HG02798 (cell line): ENCODE measurements at regions not wholly inside any gene's neighbourhood (a gene's known extent, or its start where the extent isn't known, plus 50 kb on each side); places are given as distances from the start of the nearest gene placed in this dataset.

ENCODE experiments used
- ATAC-seq: cut with Tn5 transposase; IDR thresholded peaks from one replicate; pipeline ENCODE4 v1.9.1; 2021; ENCODE audit warnings: mild to moderate bottlenecking; ENCODE audit not compliant: unreplicated experiment, poor library complexity

DNA sequence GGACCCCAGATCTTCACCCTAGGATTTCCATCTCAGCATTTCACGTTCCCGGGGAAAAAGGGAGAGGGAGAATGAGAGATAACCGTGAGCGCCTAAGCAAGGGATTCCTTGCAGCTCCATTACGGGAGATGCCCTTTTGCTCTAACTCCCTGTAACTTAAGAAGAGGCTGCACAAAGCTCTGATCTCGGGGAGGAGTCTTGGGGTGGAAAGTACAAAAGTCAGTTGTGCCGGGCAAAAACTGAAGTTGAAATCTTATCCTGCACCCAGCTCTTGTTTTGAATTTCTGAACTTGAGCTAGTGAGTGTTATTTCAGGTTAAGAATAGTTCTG lies 256.4 kb upstream of the SOX21 start:
- no peak for ATAC-seq

DNA sequence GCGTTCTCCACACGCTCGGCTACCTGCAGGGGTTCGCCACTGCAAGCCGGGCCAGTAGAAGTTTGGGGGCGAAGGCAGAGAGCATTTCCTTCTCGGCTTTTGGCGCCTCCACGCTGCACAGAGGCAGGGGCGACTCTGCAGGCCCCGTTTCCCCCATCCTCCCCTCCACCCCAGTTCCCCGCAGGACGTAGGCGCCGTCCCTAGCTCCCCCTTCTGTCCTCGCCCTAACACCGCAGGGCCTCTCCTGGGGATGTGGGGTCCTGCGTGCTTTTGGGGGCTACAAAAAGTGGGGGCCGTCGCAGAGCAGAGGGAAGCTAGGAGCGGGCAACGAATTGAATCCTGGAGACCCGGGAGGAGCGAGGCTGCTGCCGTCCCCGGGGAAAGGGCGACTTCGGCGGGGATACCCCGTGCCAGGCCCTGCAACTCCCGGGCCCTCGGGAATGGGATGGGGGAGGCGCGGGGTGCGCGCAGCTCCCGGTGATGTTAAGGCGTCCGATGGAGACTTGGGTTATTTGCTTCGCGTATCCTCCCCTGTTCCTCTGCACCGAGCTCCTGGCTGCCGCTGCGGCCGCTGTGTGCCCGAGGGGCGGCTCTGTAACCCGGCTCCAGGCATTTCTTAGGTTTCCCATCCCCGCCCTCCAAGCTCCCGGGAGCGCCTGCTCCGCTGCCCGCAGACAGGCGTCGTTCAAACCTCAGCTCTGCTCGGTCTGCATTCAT lies 255.9 kb upstream of the SOX21 start:
- ATAC-seq, result peak; percentile 6

DNA sequence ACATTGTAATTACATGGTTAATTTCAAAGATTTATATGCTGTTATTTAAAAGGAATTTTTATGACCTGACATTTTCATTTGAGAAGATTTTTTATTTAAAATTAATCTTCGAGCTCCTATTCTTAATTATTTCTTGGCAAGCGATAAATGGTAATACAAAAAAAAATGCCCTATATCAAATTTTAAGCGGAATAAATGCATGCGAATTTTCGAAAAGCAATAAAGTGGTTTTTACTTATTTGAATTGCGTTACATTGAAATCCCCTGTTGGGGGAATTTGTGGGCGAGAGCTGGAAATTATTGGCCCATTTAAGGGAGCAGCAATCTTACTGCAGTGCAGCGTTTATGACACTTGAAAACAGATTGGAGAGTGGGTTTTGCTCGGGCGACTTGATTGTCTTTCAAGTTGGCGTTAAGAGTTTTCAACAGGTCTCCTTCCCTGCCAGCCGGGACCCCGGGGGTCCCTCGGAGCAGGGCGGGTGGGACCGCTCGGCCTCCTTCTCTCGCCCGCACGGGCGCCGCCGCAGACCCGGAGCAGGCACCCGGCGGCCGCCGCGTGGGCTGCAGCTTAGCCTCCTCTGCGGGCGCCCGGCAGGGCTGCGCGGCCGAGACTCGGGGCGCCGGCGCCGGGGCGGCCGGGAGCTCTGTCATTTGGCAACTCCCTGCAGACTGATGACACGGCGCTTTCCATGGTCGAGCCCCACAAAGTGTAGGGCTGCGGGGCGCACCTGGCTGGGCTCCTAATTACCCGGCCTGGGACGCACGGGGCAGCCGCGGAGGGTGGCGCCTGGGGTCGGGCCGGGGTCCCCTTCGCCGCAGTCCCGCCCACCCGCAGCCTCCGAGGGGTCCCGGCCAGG lies 255.1 kb upstream of the SOX21 start:
- ATAC-seq, result peak; percentile 63

DNA sequence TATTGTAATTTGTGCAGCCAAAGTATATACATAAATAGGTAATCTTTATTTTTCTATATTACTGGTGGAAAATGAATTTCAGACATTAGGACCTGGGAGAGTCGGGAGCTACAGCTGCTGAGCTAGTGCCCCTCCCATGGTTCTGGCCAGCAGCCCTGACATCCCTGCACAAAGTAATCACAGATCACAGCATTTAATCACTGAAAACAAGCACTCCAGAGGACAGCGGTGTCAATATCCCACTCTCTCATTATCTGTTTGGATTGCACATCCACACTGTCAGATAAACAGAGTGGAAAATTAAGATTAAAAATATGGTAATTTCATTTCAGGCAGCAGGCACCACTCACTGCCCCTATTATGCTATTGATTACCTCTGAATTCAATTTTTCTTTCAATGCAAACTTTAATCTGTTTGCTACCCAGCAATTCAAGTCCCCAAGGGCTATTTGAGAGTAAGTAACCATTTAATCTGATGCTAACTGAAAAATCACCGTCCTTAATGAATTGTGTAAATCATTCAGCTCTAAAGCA lies 254.1 kb upstream of the SOX21 start:
- no peak for ATAC-seq

DNA sequence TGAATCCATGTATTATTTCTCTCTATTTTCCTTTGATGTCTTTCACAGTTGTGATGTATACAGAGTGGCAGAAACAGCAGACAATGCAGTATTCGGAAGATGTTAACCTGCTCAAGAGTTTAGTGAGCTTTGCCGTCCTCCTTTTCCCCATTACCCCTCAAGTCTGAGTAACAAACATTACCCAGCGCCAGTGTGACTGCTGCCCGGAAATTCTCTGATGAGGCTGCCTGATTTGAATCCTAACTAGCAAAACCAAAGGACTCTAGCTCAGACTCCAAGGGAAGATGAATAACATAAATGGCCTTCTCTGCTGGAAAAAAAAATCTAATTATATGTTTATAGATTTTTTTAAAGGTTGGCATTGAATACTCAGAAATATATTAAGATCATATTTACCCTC lies 247.3 kb upstream of the SOX21 start:
- no peak for ATAC-seq

DNA sequence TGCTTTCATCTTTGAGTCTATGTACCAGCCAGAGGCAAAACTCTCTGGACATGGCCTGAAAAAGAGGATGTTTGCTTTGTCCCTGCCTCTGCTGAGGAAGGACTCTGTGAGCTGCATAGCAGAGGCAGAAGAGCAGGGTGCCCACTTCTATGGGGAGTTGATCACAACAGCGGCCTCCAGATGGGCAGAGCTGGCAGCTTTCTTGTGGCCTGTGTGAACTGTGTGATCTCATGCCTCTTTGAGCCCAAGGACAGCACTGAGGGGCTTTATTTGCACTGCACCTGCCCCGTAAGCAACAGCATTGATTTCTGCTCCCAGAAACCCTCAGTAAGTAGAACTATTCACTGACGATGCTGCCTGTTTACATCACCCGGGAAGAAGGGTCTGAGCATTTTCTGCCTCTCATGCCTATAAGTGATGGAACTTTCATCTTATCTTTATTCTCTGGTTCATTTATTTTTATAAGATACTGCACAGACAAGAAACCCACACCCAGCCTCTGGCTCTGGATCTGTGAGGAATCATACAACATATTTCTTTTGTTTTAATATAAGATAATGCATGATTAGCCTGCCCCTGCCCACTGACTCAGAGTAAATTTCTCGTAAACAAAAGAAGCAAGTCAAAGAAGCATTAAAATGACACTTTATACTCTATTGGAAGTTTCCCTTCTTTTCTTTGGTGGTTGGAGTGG lies 244.2 kb upstream of the SOX21 start:
- ATAC-seq, result no peak

DNA sequence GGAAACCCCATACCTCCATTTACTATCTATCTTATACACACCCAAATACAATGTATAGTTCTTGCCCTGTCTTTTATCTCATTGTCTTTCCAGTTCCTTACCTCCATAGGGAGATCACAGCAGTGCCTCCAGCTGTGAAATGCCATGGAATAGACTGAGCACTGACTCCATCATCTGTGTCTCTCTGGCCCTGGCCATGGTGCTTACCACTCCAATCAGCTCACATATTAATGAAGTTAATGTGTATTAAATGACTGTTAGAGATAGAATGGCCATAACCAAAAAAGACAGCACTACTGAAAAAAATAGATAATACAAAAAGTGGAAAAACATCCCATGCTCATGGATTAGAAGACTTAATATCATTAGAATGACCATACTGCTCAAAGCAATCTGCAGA lies 240.4 kb upstream of the SOX21 start:
- no peak for ATAC-seq

DNA sequence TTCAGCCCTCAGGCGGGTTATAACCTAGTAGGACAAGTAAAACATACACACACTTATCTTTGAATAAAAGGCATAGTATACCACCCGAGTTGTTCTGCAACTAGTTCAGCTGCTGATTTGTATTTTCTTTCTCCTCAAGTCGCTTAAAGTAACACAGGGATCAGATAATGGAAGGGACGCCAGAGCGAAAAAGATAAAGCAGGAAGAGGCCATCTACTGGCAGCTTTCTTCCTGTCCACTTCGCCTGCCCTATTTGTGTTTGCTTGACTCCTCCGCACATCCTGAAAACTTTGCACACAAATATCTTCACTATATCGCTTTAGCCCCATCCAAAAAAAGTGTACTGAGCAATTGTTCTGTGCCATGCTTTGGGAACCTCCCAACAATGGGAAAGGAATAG lies 238.0 kb upstream of the SOX21 start:
- ATAC-seq, result no peak

DNA sequence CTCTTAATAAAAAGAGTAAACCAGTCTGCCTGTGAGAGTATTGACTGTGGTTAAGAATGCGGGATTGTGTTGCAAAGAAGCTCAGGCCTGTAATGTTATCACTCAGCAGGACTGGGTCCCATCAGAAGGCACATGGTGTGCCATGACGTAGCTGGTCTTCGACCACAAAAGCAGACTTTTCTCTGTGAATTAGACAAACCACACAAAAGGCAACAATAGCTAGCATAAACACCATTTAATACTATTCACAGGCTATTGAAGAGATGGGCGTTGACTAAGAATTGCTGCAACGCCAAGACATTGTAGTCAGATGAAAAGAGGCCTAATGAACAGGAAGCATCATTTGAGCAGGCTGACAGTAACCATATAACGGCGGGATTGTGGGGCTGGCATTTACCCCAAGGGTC lies 235.6 kb upstream of the SOX21 start:
- ATAC-seq, result no peak

DNA sequence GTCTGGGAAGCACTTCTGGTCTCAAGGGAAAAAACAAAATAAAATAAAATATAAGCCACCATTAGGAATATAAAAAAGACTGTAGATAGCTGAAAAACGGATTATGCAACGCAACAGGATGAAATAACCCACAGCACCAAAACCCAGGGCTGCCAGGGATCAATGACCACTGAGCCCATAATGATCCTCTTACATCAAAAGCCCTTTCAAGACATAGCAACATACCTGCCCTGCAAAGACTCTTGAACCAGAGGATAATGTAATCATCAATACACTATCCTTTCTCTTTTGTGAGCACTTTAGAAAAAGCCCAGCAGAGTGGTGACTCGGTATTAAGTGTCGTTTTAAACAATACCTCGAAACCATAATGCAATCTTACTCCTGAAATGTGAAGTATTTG lies 235.0 kb upstream of the SOX21 start:
- no peak for ATAC-seq

DNA sequence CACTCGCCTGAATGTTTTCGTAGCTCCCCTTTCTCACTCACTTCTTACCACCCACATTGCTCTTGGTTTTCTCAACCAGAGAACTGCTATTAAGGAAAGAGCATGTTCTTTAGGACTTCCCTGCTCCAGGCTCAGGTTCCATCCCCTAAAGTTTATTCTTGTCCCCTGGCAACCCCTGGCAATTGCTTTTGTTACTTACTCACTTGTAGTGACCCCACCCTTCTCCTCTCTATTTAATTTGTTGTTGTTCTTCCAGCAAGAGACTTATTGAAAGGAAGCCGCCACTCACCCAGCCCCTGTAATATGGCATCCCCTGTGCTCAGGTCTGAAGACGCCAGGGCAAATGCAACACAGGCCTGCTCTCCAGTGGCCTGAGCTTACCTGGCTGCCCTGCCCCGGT lies 233.7 kb upstream of the SOX21 start:
- ATAC-seq, result no peak

DNA sequence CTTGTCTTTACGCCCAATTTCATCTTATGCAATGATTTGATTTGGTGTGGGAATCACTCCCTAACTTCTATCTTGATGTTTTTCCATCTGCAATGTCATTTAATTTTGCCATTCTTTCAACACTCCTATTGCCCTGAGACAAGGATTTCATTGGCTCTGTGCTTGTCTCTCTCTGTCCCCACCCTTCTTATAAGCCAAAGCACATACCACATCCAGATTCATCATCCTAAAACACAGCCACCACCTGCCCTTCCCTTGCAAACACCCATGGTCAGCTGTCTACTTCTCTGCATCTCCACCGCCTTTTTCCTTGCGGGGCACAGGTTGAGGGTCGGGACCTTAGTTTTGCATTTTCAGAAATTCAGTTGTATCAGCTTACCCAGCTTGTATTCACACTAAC lies 225.8 kb upstream of the SOX21 start:
- ATAC-seq, result no peak

DNA sequence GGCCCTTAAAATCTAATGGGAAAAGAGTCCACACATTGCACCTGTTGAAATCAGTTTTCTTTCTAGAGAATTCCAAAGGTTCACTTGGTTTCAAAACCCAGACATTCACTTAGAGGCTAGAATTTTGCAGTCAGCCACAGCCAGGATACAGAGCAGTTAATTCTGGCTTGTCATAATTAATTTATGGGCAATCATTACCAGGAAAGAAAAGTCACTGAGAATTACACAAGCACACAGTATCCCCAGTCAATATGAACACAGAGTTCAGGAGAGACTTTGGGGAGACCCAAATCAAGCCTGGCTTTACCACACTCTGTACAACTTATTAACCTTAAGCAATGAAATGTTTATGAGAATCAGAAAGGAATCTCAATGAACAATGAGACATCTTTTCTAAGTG lies 224.3 kb upstream of the SOX21 start:
- ATAC-seq, result no peak

DNA sequence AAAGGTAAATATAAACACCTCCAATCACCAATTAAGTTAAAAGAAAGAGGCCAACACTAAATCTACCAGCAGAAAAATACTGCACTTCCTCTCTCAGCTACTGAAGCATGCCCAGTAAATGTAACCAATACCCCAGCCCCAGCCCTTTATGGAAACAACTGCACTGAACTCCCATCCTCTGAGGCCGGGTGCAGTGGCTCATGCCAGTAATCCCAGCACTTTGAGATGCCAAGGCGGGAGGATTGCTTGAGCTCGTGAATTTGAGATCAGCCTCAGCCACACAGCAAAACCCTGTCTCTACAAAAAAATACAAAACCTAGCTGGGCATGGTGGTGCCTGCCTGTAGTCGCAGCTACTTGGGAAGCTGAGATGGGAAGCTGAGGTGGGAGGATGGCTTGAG lies 221.6 kb upstream of the SOX21 start:
- ATAC-seq, result no peak

DNA sequence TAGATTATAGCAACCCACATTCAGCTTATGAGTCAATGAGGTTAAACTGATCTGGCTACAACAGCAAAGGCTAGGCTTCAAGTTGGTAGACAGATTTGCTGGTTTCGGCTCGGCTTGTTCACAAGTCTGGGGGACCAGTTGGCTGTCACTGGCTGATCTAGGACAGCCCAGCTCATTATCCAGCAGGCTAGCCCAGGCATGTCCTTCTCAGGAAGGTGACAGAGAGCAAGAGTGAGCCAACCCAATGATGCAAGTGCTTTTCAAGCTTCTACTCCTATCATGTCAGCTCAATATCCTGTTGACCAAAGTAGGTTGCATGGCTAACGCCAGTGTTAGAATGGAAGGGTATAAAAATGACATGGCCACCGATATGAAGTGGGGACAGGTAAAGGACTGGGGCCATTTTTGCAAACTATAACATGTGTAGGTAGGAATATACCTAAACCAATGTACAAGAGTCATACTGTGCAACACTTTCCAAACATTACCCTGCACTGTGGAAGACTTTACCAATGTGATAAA lies 220.9 kb upstream of the SOX21 start:
- no peak for ATAC-seq

DNA sequence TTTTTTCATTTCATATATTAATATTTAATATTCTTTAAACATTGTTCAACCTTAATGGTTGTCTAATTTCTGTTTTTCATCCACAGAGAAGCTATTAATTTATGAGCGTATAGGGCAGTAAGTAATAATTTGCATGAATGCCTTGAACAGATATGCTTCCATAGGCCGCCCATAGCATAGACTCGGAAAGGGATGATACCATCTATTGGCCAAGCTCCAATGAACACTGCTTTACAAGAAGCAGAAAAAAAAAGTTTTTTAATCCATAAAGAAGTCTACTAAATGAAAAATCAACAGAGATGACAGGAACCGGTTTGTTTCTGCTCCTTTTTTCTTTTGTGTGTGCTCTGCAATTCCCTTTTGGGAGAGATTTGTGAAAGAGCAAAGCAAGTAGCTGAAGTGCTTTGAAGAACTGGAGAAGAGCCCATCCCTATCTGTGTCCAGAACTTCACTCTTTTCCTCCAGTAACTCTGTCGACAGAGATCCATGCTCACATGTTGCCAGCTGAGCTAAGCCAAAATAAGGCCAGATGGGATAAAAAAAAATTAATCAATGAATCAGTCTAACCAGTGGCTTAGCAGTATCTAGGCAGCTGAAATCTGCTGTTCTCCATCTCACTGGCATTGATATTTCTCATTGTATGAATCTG lies 215.9 kb upstream of the SOX21 start:
- no peak for ATAC-seq

DNA sequence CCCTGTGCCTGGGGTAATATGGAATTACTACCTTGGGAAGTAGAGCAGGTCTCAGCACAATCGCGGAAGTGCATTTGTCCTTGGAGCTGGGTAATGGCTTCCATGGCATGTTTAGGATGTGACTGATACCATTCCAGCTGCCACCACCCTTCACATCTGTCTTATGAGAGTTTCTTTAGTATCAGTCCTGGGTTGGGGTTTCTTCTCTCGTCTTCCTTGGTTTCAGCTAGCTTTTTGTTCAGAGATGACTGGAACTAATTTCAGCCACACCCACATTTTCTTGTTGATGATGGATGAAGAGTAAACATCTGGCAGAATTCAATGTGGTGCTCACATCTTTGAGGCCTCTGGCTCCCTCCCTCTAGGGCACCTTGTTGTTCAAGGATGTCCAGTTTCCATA lies 212.9 kb upstream of the SOX21 start:
- no peak for ATAC-seq

DNA sequence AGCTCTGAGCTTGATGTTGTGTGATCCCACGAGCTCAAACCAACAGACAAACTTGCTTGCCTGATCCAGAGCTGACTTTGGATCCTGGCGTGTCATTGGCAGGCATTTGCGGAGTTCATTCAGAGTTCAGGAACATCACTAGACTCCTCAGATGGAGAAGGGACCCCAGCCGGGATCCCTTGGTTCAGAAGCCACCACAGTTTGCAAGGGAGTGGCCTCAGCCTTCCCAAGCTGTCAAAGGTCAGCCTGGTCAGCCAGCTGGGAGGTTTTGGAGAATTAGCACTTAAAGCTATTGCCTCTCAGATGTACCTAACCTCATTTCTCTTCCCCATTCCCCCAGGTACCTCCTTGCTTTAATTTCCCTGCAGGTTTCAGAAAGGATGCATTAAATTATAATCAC lies 208.8 kb upstream of the SOX21 start:
- ATAC-seq, result no peak

DNA sequence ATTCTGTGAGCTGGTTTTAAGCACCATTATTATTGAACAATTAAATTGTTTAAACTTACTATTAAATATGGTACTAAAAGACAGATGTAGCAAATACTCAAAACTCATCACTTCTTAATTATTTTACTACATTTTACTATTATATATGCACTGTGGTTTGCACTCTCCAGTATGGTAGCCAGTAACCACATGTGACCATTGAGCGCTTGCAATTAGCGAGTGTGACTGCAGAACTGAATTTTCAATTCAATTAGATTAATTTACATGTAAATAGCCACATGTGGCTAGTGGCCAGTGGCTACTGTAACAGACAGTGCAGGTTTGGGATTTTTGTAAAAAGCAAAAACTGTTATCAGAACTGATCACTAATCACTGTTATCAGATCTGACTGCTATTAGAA lies 208.2 kb upstream of the SOX21 start:
- ATAC-seq, result no peak

DNA sequence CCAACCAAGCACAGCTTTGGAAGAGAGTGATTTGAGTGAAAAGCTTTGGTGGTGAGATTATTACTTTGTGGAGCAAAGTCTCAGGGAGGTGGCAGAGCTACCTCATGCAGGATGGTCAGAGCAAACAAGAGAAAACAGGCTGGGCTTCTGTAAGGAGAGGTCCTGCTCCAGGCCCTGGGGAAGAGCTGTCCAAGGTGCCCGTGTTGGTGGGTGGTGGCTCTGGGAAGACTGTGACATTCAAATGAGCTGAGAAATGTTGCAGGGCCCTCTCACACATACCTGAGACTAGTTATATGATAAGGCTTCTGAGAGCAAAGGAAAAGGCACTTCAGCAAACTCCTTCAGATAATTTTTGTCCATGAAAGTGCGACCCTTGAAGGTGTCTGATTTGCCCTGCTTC lies 205.5 kb upstream of the SOX21 start:
- no peak for ATAC-seq

DNA sequence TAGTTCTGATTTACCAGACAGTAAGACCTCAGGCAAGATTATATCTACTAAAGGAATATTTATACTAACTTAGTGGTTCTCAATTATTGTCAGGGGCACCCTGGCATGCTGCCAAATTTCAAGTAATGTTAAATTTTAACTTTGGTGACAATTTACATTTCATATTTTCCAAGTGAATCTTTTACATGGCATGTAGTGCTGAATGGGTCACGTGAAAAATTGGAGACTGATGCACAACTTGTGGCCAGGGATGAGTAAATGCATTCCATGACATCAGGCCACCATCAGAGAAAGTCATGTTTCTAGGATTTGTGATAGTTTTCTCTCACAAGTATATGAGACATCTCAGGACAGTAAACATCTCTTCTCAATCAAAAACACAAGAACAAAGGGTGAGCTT lies 202.6 kb upstream of the SOX21 start:
- ATAC-seq, result no peak
